GM12878 (cell line): ENCODE measurements at regions not wholly inside any gene's neighbourhood (a gene's known extent, or its start where the extent isn't known, plus 50 kb on each side); places are given as distances from the start of the nearest gene placed in this dataset.

Source experiments
- CREB1 ChIP-seq: IDR thresholded peaks from 2 replicates; pipeline ENCODE4 v1.6.1; 2012; ENCODE audit warnings: low read depth, mild to moderate bottlenecking, inconsistent platforms
- CTCF ChIP-seq, 3 experiments: IDR thresholded peaks in 2 of 3; conservative IDR thresholded peaks in 1 of 3; 2 replicates each; pipeline ENCODE4 v1.5.1; 2011; ENCODE audit warnings: low read depth in 3 of 3, low read length in 3 of 3, mild to moderate bottlenecking in 3 of 3, control low read depth in 2 of 3, moderate library complexity in 2 of 3, inconsistent platforms in 1 of 3, mixed read lengths in 1 of 3; ENCODE audit not compliant: control insufficient read depth in 2 of 3, insufficient read depth in 1 of 3; ENCODE audit errors: extremely low read depth in 1 of 3
- CUX1 ChIP-seq: IDR thresholded peaks from 2 replicates; pipeline ENCODE4 v1.6.1; 2012; ENCODE audit warnings: improper control_type of control experiment, low read depth, low read length; ENCODE audit not compliant: insufficient replicate concordance
- MAX ChIP-seq: IDR thresholded peaks from 2 replicates; pipeline ENCODE4 v1.6.1; 2012; ENCODE audit warnings: low read depth, low read length, improper control_type of control experiment

DNA sequence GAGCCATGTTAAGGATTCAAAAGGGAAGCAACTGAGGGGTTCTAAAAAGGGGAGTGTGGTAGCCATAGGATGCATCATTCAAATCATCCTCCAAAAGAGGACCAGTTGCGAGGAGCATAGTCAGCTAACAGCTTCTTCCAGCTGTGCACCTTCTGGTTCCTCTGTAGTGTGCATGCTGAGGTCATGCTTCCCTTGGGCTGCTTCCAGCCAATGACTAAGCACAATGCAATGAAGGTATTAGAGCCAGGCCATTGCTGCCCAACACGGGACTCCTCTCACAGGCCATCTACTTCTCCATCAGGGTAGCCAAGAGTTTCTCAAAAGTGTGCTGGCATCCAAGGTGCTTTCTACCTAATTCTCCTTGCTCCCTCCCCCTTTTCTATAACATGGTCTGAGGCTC lies 69.2 kb upstream of the ARID2 start:
- TF ChIP-seq CREB1 (no peak), CUX1 (no peak), CTCF (IDR thresholded peaks at IDR 0.05 in 2 of 3, conservative IDR thresholded peaks at IDR 0.05 in 1 of 3; ENCODE audit: control insufficient read depth in 2 of 3, extremely low read depth in 1 of 3, insufficient read depth in 1 of 3, low read depth in 3 of 3, low read length in 3 of 3) (no peak), MAX (no peak)
